Activated CD4-positive, alpha-beta T cell treated with anti-CD3 and anti-CD28 coated beads, Interleukin-2, amount 50 U/mL, for 24 hours (primary cell): ENCODE measurements at regions not wholly inside any gene's neighbourhood (a gene's known extent, or its start where the extent isn't known, plus 50 kb on each side); places are given as distances from the start of the nearest gene placed in this dataset.

Experiments used
- DNase-seq, 2 donors: peaks; one replicate each; pipeline ENCODE4 v3.0.0-alpha.2; 2020; ENCODE audit warnings: low read depth in 1 of 2, low spot score in 1 of 2

- no peak for DNase-seq
These were observed 101.4 kb downstream of the TOMM20 start for GRCh38 chr1:235027076-235027861.

GRCh38 chr1:235025422-235025984 is 103.1 kb downstream of the TOMM20 start:
- no peak for DNase-seq

GRCh38 chr1:235024711-235025421 is 103.8 kb downstream of the TOMM20 start:
- DNase-seq = no peak

DNA sequence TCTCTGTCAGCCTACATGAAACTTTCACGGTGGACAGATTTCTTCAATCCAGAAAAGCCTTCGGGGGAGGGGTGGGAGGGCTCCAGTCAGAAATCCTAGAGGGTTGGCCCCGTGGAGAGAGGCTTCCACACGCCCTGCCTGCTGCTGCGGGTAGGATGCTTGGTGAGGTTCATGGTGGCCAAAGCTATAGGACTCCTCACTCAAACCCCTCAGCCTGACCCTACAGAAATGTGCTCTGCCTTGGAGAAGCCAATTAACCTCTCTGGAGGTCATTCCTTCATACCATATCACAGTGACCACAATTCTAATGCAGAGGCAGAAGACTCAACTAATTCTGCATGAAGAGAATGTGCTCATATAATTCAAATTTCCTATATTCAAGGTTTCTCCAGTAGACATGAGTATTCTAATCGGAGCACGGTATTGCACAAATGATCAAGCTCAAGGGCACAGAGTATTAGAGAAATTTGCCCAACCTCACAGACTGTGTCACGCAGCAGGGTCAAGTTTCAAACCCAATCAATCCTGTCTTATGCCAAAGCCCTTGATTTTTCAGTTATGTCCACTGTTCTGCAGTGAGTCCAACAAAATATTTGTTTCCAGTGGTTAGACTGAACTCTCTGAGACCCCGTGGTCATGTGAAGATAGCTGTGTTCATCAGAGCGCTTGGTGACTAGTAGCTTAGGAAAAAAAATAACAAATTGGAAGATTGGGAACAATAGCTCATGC is 104.8 kb downstream of the TOMM20 start:
- no peak for DNase-seq

DNA sequence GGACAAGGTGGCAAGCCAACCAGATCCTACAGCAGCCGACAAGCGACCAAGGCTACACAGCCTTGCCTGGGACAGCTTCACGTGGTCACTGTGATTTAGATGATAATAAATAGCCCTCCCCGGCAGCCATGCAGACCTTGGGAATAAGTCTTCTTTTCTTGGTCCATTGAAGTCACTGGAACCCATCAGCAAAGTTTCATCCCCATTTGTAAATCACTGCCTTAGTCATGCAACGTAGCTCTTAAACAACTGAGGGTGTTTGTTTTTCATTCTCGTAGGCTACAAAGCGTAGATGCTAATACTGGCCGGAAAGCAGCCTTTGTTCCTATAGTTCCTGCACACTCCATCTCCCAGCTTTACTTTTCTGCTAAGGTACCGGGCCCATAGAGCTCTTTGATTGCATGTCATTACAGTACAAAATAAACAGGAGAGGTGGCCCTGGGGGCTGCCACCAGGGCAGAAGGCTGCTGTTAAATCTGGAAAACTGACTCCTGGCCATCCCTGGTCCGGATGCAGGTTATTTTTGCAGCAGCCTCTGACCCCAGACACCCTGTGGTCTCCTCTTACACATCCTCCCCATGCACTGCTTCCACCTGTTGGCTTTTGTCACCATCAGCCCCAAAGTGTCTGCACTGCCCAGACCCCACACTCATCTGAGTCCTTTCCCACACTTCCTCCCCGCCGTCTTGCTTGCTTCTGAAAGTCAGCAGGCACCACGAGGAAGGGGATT is 105.5 kb downstream of the TOMM20 start:
- DNase-seq = no peak

- DNase-seq = no peak
These were observed 106.2 kb downstream of the TOMM20 start for GRCh38 chr1:235022341-235022980.

DNA sequence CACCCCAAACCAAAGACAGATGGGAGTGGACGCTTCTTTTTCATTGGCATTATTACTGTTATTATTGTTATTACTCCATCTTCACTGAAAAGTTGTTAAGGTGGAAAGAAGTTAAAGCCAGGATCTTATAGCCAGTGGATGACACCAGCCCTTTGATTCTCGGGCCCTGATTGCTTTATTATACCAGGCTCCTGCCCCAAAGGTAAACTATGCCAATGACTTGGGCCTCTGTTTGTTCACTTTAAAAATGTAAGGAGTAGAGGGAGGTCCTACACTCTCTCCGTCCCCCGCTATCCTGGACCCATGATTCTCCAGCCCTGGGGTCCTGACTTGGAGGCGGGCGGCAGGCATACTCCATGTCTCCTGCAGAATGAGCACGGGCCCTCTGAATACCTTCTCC is 106.8 kb downstream of the TOMM20 start:
- DNase-seq = no peak

DNA sequence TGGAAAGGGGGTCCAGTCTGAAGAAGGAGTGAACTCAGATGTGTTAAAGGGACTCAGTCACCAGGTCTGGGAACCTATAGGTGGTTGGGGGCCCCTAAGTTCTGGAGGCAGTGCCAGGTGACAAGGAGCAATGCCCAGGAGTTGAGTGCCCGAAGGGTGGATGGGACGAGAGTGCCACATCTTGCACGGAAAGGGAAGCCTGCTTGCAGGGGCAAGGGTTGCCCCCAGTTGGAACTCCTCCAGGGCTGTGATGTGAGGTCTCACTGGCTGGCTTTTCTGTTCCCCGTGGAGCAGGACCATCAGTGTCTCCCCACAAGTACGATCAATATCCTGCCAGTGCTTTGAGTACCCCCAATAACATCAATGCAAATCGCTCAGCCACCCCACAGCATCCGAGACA is 107.3 kb downstream of the TOMM20 start:
- DNase-seq = no peak

GRCh38 chr1:235019961-235020360 is 108.7 kb downstream of the TOMM20 start:
- no peak for DNase-seq

DNA sequence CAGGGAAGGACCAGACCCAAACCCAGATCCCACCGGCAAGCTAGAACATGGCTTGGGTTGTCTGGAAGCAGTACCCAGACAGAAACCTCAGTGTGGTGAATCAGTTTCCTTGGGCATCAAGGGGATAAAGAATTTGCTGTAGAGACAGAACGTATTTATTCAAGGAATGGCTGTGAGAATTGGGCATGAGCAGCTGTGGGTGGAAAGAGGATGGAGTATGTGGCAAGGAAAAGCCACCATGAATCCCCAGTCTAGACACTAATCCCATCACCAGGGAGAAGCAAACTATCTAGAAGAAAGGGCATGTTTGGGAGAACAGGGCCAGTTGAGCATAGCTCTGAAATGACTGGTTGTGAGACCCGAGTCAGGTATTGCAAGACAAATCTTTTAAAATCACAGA is 109.2 kb downstream of the TOMM20 start:
- DNase-seq = no peak

DNA sequence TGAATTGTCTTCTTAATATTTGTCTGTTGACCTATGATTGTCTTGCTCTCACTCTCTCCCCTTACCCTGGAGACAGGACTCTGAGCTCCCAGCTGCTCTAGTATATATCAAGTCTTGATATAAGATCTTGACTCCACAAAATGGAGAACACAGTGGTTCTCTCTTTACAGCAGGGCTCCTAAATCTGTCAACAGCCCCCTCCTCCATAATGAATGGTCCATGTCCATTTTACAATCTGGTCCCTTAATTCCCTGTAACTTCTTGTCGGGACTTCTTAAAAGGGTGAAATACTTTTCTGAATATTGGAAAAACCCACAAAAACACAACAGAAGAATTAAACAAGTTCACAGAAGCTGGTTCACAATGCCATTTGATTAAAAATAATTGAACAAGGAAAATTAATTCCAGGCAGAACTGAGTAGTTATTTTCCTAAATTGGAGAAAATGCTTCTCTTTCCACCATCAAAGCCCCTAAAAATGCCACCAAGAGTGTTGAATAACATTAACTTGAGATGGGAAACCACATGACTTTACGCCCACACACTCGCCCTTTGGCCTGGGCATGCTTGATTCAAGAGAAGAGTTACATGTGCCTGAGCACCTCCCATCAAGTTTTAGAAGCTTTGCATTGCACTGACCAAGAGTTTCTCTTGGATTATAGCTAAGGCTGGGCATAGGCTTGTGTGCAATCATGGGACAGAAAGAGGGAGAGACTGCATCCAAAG is 109.8 kb downstream of the TOMM20 start:
- DNase-seq = no peak

DNA sequence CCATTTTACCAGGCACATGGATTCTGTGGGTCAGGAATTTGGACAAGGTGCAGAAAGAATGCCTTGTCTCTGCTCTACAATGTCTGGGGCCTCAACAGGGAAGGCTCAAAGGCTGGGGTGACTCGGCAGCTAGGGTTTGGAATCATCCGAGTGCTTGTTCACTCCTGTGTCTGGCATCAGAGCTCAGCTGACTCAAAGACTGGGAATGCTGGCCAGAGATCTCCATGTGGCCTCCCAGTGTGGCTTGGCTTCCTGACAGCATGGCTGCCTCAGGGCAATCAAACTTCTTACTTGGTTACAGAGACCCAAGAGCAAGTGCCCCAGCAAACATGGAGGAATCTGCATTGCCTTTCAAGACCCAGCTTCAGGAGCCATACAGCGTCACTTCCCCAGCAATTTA is 110.5 kb downstream of the TOMM20 start:
- no peak for DNase-seq

- no peak for DNase-seq
These were observed 110.9 kb downstream of the TOMM20 start for GRCh38 chr1:235017719-235018118.

DNA sequence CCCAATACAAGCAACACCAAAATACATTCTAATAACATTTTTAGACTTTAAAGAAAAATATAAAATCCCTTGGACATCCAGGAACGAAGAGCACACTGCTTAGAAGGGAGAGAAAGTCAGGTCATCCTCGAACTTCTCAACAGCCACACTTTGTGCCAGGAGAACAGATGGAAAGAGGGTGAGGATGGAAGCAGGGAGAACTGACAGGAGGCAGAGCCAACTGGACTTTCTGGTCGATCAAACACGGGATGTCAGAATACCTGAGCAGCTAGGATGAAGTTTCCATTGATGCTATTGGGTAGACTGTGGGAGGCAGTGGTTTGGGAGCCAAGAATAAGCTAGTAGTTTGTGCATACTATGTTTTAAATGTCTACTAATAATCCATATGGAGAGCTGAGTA is 111.4 kb downstream of the TOMM20 start:
- no peak for DNase-seq

DNA sequence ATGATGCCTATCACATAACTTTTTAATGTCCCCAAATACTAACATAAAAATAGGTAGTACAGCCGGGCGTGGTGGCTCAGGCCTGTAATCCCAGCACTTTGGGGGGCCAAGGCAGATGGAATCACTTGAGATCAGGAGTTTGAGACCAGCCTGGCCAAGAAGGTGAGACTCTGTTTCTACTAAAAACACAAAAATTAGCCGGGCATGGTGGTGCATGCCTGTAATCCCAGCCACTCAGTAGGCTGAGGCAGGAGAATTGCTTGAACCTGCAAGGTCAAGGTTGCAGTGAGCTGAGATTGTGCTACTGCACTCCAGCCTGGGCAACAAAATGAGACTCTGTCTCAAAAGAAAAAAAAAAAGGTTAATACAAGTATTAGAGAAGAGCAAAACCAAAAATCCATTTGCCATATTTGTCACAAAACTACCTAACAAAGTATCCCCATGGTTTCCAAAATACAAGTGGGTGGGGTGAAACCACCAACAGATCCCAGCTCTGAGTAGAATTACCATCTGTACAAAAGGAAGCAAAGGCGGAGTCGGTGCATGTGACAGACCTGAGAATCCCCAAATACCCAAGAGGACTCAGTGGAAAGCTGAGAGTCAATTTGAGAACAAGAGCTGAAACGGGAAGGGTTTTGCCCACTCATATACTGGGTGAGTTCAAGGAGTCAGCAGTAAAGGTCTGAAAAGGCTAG is 113.2 kb downstream of the TOMM20 start:
- peak in 1 of 2 donors; percentile 63 for DNase-seq

- DNase-seq = no peak
These were observed 113.9 kb downstream of the TOMM20 start for GRCh38 chr1:235014756-235015155.

- no peak for DNase-seq
These were observed 115.1 kb downstream of the TOMM20 start for GRCh38 chr1:235013512-235013911.

- no peak for DNase-seq
These were observed 116.0 kb downstream of the TOMM20 start for GRCh38 chr1:235012436-235013210.
